Keratinocyte (primary cell): ENCODE measurements at regions not wholly inside any gene's neighbourhood (a gene's known extent, or its start where the extent isn't known, plus 50 kb on each side); places are given as distances from the start of the nearest gene placed in this dataset.

Experiments used
- DNase-seq: peaks from one replicate; pipeline ENCODE4 v3.0.0-alpha.2; 2011; ENCODE audit warnings: low read depth, missing footprints, low spot score
- FAIRE-seq: peaks from 2 replicates; lab custom pipeline; 2011; peaks lifted over from hg19 to GRCh38; lab: Jason Lieb, UNC
- H2AFZ ChIP-seq: 2 replicates; pipeline ENCODE4 v1.6.0; 2012; ENCODE audit warnings: low read length, control low read depth, inconsistent platforms; ENCODE audit not compliant: control insufficient read depth
- H3K27ac ChIP-seq: 2 replicates; pipeline ENCODE4 v1.5.1; 2011; ENCODE audit warnings: low read length; ENCODE audit not compliant: control insufficient read depth, insufficient read depth
- H3K27me3 ChIP-seq: 3 replicates; pipeline ENCODE4 v1.6.0; 2011; ENCODE audit warnings: low read length; ENCODE audit not compliant: control insufficient read depth, insufficient read depth; ENCODE audit errors: extremely low read depth
- H3K36me3 ChIP-seq, 2 experiments: 2 replicates in 1 of 2; 3 replicates in 1 of 2; pipeline ENCODE4 v1.5.1; 2011; ENCODE audit warnings: low read length in 2 of 2, mild to moderate bottlenecking in 1 of 2; ENCODE audit not compliant: control insufficient read depth in 2 of 2, insufficient read depth in 2 of 2; ENCODE audit errors: extremely low read depth in 1 of 2
- H3K4me1 ChIP-seq: 3 replicates; pipeline ENCODE4 v1.5.1; 2011; ENCODE audit warnings: low read length; ENCODE audit not compliant: control insufficient read depth, insufficient read depth; ENCODE audit errors: extremely low read depth
- H3K4me2 ChIP-seq: 3 replicates; pipeline ENCODE4 v1.6.0; 2011; ENCODE audit warnings: low read depth, low read length; ENCODE audit not compliant: control insufficient read depth, insufficient read depth; ENCODE audit errors: extremely low read depth
- H3K4me3 ChIP-seq, 3 experiments: fragments of 200-600 bp in 1 of 3; sonication (generic) in 1 of 3; 2 replicates in 2 of 3; 3 replicates in 1 of 3; pipeline ENCODE4 v1.5.1; 2011 to 2016; ENCODE audit warnings: low read length in 3 of 3, mild to moderate bottlenecking in 3 of 3, control low read depth in 2 of 3, inconsistent platforms in 1 of 3, low read depth in 1 of 3, mixed read lengths in 1 of 3, mixed run types in 1 of 3, moderate library complexity in 1 of 3; ENCODE audit not compliant: control insufficient read depth in 2 of 3, insufficient read depth in 2 of 3; ENCODE audit errors: extremely low read depth in 1 of 3
- H3K79me2 ChIP-seq: 2 replicates; pipeline ENCODE4 v1.6.0; 2012; ENCODE audit warnings: low read length; ENCODE audit not compliant: control insufficient read depth, insufficient read depth
- H3K9ac ChIP-seq: 3 replicates; pipeline ENCODE4 v1.6.0; 2011; ENCODE audit warnings: low read length; ENCODE audit not compliant: control insufficient read depth, insufficient read depth; ENCODE audit errors: extremely low read depth
- H3K9me1 ChIP-seq: 3 replicates; pipeline ENCODE4 v1.6.0; 2011; ENCODE audit warnings: low read length; ENCODE audit not compliant: control insufficient read depth, insufficient read depth; ENCODE audit errors: extremely low read depth
- H3K9me3 ChIP-seq: 2 replicates; pipeline ENCODE4 v1.5.1; 2012; ENCODE audit warnings: low read depth, low read length; ENCODE audit not compliant: control insufficient read depth
- H4K20me1 ChIP-seq: 3 replicates; pipeline ENCODE4 v1.6.0; 2011; ENCODE audit warnings: low read length; ENCODE audit not compliant: control insufficient read depth, insufficient read depth; ENCODE audit errors: extremely low read depth
- EZH2 ChIP-seq: IDR thresholded peaks from one replicate; pipeline ENCODE4 v1.6.1; 2012; ENCODE audit warnings: inconsistent platforms, mild to moderate bottlenecking, low read length, moderate library complexity
- dilution Hi-C: fragments of 300-500 bp; cut with MboI; formaldehyde crosslinking; loops from one replicate; pipeline ENCODE4 v1.7.0; 2020; ENCODE audit warnings: low sequenced_read_pairs; ENCODE audit not compliant: extremely low pct_ligation_motif_present
- TF ChIP-seq, protein P1 (sequence below), 3 experiments: IDR thresholded peaks in 1 of 3; conservative IDR thresholded peaks in 1 of 3; optimal IDR thresholded peaks in 1 of 3; 2 replicates in 2 of 3; 3 replicates in 1 of 3; pipeline versions ENCODE3 to v1.5.1; 2011; ENCODE audit warnings: low read length in 3 of 3, mild to moderate bottlenecking in 3 of 3, moderate library complexity in 2 of 3, control low read depth in 1 of 3, inconsistent platforms in 1 of 3; ENCODE audit not compliant: insufficient read depth in 2 of 3; ENCODE audit errors: extremely low read depth in 1 of 3

DNA sequence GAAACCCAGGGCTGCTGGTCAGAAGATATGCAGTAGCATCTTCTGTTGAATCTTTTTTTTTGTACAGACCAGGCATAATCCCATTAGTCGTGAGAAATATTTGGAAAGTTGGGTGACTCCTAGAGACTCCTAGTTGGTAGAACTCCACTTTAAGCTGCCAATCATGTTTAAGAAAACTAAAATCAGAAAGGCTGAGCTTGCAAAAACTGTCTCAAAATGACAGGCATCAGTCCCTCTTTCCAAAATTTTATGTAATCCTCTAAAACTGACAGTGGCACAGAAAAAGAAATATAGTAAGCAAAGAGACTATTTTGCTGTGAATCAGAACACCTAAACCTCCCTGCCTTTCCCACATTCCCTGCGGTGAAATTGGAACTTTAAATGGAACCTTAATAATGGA is 568.5 kb downstream of the CCSER2 start:
- DNase-seq (no peak), FAIRE-seq (no peak)
- Histone ChIP-seq H4K20me1 (no peaks in the 10 kb centered on the region), H3K9me3 (no peaks in the 10 kb centered on the region), H3K4me3 (no peak overlapping the region), H3K9ac (no peak overlapping the region), H3K36me3 (no peaks in the 10 kb centered on the region), H3K79me2 (no peaks in the 10 kb centered on the region), H3K4me1 (no peaks in the 10 kb centered on the region), H2AFZ (no peak overlapping the region), H3K27ac (no peak overlapping the region), H3K27me3 (no peaks in the 10 kb centered on the region), H3K9me1 (no peaks in the 10 kb centered on the region), H3K4me2 (no peak overlapping the region)
- dilution Hi-C loops: no loop called here
- TF ChIP-seq, protein P1, sequence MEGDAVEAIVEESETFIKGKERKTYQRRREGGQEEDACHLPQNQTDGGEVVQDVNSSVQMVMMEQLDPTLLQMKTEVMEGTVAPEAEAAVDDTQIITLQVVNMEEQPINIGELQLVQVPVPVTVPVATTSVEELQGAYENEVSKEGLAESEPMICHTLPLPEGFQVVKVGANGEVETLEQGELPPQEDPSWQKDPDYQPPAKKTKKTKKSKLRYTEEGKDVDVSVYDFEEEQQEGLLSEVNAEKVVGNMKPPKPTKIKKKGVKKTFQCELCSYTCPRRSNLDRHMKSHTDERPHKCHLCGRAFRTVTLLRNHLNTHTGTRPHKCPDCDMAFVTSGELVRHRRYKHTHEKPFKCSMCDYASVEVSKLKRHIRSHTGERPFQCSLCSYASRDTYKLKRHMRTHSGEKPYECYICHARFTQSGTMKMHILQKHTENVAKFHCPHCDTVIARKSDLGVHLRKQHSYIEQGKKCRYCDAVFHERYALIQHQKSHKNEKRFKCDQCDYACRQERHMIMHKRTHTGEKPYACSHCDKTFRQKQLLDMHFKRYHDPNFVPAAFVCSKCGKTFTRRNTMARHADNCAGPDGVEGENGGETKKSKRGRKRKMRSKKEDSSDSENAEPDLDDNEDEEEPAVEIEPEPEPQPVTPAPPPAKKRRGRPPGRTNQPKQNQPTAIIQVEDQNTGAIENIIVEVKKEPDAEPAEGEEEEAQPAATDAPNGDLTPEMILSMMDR (optimal IDR thresholded peaks at IDR 0.05 in 1 of 3, IDR thresholded peaks at IDR 0.05 in 1 of 3, conservative IDR thresholded peaks at IDR 0.05 in 1 of 3; ENCODE audit: extremely low read depth in 1 of 3, insufficient read depth in 2 of 3, low read length in 3 of 3): no peak
- no peak for TF ChIP-seq EZH2

DNA sequence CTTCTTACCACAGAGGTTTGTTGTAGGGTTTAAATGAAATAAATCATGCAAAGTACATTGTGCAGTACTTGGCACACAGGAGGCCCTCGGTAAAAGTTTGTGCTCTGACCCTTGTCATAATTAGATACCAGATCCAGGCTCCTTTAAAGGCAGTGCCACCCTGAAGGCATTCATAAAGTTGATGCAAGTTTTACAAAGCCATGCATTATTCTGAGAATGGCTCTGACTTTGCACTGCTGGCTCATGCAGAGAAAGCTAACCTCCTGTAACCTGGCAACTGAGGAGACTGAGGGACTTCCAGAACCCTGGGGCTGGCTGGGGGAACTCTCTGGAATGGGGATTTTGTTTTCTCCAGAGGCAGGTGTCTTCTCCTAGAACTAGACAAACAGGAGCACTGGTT is 570.9 kb downstream of the CCSER2 start:
- no peak overlapping the region for H2AFZ ChIP-seq
- no peaks in the 10 kb centered on the region for H3K79me2 ChIP-seq
- H3K9me1 ChIP-seq: no peaks in the 10 kb centered on the region
- H3K4me1 ChIP-seq: no peaks in the 10 kb centered on the region
- H3K4me3 ChIP-seq: no peak overlapping the region
- no peaks in the 10 kb centered on the region for H3K9me3 ChIP-seq
- no peaks in the 10 kb centered on the region for H3K36me3 ChIP-seq
- no peak overlapping the region for H3K9ac ChIP-seq
- no peaks in the 10 kb centered on the region for H3K27me3 ChIP-seq
- no peak overlapping the region for H3K4me2 ChIP-seq
- DNase-seq: no peak
- FAIRE-seq: no peak
- dilution Hi-C loops: no loop called here
- no peak for TF ChIP-seq EZH2
- TF ChIP-seq, protein P1 (optimal IDR thresholded peaks at IDR 0.05 in 1 of 3, IDR thresholded peaks at IDR 0.05 in 1 of 3, conservative IDR thresholded peaks at IDR 0.05 in 1 of 3; ENCODE audit: extremely low read depth in 1 of 3, insufficient read depth in 2 of 3, low read length in 3 of 3): no peak
- no peaks in the 10 kb centered on the region for H4K20me1 ChIP-seq
- no peak overlapping the region for H3K27ac ChIP-seq
